ENCODE measurements at regions not wholly inside any gene's neighbourhood (a gene's known extent, or its start where the extent isn't known, plus 50 kb on each side); places are given as distances from the start of the nearest gene placed in this dataset.

DNA sequence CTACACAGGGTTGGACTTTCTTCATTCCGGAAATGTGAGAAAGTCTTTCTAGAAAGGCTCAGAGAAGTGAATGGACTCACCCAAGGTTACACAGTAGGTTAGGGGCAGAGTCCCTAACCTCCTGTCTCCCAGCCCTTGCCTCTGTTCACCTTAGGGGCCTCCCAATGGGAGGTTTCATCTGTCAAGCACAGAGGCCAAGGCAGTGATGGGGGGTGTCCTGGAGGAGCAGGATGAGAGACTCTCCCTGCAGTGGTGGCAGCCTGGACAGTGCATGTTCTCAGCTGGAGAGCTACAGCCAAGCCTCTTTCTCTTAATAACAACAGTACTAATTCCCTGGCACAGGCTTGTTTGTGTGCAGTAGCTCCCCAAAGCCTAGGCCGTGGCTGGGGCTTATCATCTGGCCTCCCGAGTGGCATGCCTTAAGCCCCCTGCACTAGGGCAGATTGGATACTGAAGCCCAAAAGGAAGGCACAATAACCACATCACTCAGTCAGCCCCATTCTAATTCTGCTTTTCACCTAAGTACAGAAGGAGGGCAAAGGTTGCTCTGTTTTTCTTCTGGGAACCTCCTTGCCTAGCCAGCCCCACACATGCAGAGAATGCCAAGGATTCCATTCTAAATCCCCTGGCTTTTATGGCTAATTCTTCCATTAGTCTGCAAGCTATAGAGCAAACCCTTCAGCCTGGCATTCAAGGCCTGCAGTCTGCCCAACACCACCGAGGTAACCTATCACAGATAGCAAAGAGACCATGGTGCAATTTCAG, 50.2 kb upstream of the XPA start:
- DNase-seq (ENCODE audit: low read depth): no peak

DNA sequence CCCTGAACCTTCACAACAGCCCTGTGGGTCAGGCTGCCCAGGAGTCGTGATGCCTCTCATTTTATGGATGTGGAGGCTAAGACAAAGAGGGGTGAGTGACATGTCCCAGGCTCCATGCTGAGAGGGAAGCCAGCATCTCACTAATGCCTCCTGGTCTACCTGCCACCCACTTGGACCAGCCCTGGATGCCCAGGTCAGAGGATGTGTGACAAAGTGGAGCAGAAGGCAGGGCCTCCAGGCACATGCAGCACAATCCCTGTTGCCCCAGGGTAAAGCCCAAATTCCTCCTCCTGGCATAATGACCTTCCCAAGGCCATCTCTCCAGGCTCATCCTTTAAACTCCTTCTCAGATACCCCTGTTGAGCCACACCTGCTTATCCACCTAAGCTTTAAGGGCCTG, 51.4 kb upstream of the XPA start:
- no peak for DNase-seq (ENCODE audit: low read depth)

DNA sequence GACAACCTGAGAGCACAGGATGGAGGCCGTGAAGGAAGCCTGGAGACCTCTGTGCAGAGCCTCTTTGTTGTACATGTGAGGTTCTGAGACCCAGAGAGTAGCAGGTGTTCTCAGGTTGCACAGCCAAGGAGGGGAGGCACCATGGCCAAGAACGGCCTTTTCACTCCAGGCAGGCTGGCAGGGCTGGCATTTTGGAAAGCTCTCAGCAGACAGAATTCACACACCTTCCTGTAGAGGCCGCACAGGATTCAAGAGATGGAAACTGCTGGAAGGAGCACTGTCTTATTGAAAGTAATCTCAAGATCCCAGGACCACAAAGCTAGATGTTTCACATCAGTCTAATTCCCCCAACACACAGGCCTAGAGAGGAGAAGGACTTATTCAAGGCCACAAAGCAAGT, 52.8 kb upstream of the XPA start:
- DNase-seq (ENCODE audit: low read depth): no peak

DNA sequence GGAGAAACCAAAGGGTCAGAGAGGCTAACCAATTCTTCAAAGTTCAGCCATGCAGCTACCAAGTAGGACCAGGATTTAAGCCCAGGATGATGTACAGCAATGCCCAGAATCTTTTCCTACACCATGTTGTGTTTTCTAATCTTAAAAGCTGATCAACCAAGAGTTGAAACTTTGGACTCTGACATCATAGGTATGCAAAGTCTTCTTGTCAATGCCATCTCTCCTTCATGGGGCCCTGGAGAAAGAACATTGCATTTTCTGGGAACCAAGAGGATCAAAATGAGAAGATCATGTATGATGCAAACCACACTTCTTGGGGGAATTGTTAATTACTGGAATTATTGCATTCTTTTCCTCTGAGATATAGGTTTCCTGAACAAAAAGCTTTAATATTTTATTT, 54.4 kb upstream of the XPA start:
- DNase-seq (ENCODE audit: low read depth): no peak

DNA sequence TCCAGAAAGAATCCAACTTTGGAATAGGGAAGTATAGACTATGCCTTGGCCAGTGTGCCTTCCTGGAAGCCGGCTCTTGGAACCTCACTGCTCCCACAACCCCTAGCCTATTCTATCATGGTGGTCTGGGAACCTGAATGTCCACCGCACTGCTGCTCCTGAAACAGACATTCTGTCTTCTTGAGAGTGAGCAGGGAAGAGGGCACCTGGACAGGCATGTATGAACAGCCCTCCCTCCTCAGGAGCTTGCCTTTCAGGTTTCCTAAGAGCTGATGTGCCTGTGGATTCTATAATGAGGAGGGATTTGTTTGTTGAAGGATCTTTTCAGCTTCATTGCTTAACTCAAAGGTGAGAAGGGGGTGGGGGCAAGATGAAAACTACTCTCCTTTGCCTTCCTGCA, 55.1 kb upstream of the XPA start:
- no peak for DNase-seq (ENCODE audit: low read depth)

DNA sequence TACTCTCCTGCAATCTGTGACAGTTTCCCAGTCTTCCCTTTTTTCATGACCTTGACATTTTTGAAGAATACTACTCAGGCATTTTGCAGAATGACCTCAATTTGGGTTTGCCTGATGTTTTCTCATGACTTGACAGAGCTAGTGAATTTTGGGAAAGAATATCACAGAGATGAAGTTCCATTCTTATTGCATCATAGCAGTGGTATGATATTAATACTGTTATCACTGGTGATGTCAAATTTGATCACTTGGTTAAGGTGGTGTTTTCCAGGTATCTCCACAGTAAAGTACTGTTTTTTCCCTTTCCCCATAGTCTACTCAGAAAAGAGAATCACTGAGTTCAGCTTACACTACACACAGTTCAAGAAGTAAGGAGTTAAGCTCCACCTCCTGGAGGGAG, 56.2 kb upstream of the XPA start:
- DNase-seq (ENCODE audit: low read depth): no peak

DNA sequence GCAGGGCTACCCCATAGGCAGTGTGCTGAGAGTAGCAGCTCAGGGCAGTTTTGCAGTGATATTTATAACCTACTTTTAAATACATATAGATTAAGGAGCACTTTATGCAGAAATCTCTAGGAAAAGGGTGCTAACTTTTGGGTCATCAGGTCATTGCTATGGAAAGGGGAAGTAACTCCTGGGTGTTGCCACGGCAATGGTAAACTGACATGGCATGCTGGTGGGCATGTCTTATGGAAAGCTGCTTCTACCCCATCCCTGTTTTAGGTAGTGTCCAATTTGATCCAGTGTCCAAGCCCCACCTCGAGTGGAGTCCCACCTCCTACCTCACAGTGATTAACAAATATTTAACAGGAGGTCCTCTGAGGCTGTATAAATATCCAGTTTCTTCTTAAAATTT, 56.8 kb upstream of the XPA start:
- DNase-seq (ENCODE audit: low read depth): no peak

DNA sequence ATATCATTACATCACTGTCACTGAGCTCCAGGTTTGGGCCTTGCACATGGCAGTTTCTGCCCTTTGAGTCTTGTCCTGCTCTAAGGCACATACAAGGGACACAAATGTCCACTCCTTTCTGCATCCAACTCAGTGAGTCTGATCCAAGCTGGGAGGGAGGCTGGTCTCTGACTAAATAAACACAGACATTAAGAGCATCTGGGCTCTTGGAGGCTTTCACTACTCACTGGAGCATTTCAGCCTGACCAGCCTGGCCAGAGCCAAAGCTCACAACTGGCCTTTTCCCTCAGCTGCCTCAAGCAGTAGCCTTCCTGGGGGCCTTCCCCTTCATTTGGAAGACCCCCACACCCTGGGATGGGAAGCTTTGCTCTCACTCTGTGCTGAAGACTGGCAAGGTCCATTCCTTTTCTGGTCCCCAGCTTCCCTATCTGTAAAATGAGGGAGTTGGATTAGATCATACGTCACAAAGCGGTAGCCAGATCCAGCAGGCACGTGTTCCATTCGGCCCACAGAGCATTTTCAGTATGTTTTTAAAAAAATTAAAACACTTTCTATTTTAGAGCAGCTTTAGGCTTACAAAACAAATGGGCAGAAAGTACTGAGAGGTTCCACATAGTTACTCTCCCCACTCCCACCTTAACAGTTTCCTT, 58.6 kb upstream of the XPA start:
- no peak for DNase-seq (ENCODE audit: low read depth)

DNA sequence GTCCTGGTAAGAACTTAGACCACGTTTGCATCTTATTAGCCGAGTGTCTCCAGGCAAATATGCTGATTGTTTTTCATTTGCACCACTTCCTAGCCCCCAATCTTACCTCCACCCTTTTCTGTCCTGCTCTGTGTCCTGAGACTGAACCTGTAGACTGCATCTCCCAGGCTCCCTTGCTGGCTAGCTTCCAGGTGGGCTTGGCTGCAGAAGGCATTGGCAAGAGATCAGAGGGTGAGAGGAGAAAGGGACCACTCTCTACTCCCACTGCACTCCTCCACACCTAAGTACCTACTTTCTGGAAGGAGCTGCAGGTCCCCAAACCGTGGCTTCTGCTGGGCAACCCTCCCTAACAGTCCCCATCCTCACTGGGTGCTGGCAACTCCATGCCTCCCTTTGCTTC, 59.9 kb upstream of the XPA start:
- DNase-seq (ENCODE audit: low read depth): no peak

DNA sequence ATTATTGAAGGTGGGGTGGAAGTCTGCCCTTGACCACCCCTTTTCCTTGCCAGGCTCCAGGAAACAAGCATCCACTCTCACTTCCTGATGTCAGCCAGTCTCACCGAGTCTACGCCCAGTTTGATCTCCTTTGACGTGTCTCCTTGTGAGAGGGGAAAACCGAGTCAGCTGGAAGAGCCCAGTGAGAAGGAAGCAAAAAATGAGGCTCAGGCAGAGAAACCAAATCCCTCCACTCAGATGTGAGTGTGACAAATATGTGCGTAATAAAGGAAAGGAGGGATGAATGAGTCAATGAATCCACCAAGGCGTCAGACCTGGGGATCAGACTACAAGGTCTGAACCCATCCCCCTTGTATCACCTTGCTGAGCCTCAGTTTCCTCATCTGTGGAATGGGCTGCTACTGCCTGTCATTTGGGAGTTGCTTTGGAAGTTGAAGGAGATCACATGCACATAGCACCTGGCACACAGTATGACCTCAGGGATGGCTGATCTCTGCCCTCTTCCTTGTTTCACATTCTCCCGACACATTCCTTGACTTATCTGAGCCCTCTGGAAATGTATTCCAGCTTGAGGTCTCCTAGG, 61.3 kb upstream of the XPA start:
- peak; percentile 65 for DNase-seq (ENCODE audit: low read depth)

DNA sequence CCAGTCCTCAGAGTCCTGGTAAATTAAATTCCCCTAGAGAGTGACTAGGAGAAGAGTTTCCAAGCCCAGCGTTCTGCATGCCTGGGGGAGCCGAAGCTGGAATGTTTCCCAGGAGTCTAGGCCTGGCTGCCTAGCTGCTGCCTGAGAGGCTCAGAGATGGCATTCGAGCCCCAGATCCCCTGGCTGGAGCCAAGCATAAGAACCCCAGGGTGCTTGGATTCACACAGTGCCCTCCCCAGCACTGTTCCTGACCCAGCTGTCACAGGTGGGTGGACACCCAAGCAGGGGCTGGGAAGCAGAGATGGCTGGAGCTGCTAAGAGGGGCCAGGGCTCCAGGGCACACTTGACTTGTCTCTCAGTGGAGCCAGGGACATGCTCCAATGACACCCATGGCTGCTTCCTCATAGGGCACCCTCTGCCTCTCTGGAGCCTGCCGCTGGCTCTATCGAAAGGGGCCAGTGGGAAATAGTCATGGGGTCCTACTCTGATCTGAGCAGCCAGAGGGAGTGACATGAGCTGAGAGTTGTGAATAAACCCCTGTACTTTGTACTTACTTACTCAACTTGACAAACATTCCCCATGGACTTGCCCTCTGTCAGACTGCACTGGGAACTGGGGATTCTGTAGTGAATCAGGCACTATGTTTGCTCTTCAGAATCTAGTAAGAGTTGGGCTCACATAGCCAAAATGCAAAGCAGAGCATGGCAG, 62.6 kb upstream of the XPA start:
- DNase-seq (ENCODE audit: low read depth): no peak

DNA sequence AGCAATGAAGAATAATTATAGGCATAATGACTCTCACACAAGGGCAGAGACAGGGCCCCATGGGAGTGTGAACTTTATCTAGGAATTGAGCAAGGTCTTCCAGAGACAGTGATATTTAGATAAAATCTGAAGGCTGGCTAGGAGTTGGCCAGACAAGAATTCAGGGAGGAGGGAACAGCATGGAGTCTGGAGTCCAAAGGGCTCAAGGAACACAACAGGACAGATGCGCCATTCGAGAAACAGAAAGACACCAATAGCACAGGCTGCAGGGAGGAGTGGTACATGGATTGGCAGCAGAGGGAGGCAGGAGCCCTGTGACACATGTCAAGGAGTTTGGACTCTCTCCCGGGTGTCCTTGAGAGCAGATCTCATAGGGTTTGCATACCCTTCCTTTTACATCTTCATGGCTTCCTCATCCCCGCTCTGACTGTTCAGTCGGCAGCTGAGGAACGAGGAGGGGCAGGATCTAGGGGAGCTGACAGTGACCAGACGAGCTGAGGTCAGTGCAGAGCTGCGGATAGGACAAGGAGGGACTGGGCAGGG, 64.0 kb upstream of the XPA start:
- no peak for DNase-seq (ENCODE audit: low read depth)

DNA sequence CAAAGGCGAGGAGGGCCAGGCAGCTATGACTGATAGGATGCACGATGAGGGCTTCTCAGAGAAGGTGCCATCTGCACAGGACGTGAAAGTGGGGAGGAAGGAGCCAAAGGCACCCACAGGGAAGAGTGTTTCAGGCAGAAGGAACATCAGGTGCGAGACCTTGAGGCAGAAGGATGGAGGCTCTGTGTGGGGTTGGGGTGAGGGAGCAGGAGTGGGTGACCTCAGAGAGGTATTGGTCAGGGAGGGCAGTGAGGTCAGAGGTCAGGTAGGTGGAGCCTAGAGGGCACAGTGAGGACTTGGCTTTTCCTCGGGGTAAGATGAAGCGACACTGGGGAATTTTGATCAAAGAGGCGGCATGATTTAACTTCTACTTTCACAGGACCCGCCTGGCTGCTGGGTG, 64.7 kb upstream of the XPA start:
- no peak for DNase-seq (ENCODE audit: low read depth)

DNA sequence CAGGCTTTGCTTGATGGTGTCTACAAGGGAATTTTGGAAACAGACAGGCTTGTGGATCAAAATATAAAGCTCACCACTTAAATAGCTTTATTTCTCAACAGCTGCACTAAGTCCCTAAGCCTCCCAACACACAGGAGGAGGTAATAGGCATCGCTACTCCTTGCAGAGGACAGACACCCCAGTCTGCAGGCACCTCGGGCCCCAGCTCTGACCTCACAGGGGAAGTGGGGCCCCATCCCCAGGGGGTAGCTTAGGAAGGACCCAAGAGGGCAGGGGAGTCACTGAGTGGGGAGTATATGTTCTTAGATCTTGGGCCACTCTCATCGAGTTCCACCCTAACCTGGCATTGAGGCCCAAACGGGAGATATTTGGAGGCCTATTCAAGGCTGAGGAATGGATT, 66.7 kb upstream of the XPA start:
- no peak for DNase-seq (ENCODE audit: low read depth)

DNA sequence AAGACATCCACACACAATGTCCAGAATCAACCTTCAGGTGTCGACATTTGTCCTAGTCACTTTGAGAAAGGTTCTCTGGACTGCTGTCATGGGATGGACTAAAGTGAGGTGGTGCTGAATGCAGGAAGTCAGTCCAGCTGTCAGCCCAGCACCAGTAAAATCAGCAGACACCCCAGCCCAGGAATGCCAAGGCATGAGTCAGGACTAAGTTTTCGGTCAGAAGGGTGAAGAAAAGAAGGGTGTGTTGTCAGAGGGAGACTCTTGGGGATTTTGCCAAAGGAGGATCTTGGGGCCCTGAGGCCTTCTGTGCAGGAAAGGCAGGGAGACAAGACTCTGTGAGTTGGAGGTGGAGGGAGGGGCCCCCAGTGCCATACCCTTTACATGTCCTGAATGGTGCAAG, 69.0 kb upstream of the XPA start:
- DNase-seq (ENCODE audit: low read depth): peak; percentile 61

DNA sequence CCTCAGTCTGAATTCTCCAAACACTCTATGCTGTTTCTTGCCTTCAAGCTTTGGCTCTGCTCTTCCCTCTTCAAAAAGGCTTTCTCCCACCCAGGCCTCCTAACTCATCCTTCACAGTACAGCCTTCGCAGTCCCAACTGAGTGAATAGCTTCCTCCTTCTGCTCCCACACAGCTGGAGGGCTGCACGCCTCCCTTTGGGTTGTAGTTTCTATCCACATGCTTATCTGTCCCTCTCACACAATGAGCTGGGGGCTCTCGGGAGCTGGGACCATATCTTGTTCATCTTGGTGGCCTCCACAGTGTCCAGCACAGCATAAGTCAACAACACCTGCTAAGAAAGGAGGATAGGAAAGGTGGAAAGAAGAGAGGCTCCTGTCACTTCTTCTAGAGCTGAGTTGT, 69.5 kb upstream of the XPA start:
- no peak for DNase-seq (ENCODE audit: low read depth)

DNA sequence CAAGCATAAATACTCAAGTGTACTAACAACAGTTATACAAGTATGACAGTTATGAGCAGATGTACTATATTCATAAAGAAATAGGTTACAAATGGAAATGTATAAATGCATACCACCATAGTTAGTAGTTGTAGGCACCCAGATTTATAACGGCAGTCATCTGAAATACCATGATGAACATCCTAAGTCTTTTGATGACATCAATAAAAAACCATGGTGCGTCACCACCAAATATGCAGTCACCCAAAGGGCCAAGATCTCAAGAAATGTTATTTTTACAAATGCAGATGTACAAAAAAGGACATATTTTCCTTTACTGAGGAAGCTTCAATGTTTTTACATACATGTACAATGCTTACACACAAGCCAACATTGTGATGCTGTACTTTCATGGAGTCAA, 70.8 kb upstream of the XPA start:
- DNase-seq (ENCODE audit: low read depth): no peak

DNA sequence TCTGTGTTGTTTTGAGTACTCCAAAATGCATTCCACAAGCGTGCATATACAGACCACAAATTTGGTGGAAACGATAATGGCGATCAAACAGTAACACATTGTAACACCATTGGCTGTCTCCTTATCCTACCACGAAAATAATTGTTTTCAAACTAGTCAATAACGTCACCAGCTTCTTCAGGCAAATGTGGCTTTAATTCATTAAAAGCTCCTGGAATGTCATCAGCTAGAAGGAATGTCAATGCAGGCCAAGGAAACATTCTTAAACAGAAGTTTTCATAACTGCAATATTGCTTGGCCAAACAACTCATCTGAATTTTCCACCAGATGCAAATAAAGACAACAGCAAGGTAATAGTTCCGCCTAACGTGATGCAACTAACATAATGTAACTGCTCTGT, 71.6 kb upstream of the XPA start:
- DNase-seq (ENCODE audit: low read depth): peak; percentile 35

DNA sequence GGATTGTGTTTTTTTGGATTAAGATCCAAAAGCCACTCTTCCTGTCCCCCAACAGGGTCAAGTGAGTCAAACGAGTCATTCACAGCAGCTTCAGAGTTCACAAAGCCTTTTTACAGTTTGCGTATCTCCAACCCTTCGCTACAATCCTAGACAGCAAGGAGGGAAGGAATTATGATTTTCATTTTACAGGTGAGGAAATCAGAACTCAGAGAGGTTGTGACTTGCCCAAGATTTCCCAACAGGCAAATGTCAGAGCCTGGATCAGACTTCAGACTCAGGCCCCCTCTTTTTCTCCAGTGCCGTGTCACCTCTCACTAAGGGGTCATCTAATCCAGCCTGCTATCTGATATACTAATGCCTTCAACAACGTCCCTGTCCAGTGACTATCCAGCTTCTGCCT, 72.1 kb upstream of the XPA start:
- DNase-seq (ENCODE audit: low read depth): no peak

DNA sequence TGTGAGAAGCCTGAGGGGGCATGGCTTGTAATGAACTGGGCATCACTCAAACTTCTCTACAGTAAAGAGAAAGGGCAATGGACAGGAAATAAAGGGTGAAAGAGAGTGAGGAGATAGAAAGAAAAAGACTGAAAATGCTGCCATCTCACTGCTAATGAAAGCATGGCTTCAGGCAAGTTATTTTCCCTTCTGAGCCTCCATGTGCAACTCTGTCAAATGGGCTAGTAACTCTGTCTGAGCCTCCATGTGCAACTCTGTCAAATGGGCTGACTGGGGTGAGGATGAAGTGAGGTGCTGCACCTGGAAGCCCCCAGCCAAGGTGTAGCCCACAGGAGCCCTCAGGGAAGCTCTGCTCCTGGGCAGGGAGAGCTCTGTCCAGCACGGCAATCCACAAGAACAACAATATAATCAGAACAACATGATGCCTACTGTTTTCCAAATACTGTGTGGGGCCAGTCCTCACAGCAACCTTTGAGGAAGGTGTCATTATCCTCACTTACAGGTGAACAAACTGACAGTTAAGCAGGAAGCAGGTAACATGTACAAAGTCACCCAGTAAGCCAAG, 73.8 kb upstream of the XPA start:
- DNase-seq (ENCODE audit: low read depth): no peak

DNA sequence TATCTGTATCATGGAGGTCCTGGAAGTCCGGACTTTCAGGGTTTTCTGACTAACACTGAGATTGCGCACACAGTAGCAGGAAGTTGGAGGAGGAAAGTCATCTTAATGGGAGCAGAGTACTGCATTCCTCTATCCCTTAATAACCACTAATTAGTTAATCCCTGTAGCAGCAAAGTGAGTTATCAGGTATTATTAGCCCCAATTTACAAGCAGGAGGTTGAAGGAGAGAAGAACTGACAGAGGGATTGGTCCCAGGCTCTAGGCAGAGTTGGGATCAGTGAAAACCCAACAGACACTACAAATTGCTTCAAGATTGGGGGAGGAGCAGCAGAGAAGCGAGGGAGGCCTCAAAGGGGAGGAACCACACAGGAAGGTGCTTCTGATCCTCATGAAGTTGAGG, 74.5 kb upstream of the XPA start:
- no peak for DNase-seq (ENCODE audit: low read depth)

DNA sequence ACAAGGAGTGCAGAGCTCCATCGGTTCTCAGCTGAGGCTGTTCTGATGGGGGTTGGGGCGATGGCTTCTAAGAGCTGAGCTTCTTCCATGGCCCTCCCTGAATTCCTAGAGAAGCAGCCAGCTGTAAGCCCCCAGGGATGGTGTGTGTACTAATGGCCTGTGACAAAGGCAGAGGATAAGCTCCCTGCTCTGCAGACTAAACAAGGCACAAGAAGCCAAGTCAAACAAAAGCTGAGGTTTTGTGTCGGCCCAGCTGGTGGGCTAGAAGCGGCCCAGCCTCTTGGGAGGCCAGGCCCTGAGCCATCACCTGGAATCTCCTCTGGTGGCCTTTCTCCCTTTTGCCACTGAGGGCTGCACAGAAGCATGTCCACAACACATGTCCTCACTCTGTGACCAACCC, 75.0 kb upstream of the XPA start:
- DNase-seq (ENCODE audit: low read depth): peak; percentile 84

Measured in Daoy (cell line).